CD14-positive monocyte (primary cell): ENCODE measurements at regions not wholly inside any gene's neighbourhood (a gene's known extent, or its start where the extent isn't known, plus 50 kb on each side); places are given as distances from the start of the nearest gene placed in this dataset.

Source experiments
- DNase-seq, 3 donors: peaks; one replicate each; pipeline ENCODE4 v3.0.0-alpha.2; 2011 to 2022
- H2AFZ ChIP-seq: 2 replicates; pipeline ENCODE4 v1.6.0; 2012; ENCODE audit warnings: mild to moderate bottlenecking, low read depth, low read length, inconsistent platforms; ENCODE audit not compliant: insufficient read depth, poor library complexity, severe bottlenecking
- H3K27ac ChIP-seq, 2 donors: 1 replicate in 1 of 2; 2 replicates in 1 of 2; pipeline ENCODE4 v1.5.1; 2012 to 2013; ENCODE audit warnings: low read length in 2 of 2, control low read depth in 1 of 2, inconsistent platforms in 1 of 2, low read depth in 1 of 2, mild to moderate bottlenecking in 1 of 2
- H3K27me3 ChIP-seq, 2 donors: one replicate each; pipeline versions ENCODE4 v1.6.0 to v1.6.1; 2011 to 2013; ENCODE audit warnings: low read length in 2 of 2; ENCODE audit not compliant: control insufficient read depth in 2 of 2, insufficient read depth in 2 of 2
- H3K36me3 ChIP-seq, 2 donors: replicated peaks in 1 of 2; 1 replicate in 1 of 2; 2 replicates in 1 of 2; pipeline versions ENCODE4 v1.5.1 to v1.6.1; 2012 to 2013; ENCODE audit warnings: low read length in 2 of 2, control low read depth in 1 of 2, inconsistent platforms in 1 of 2, mild to moderate bottlenecking in 1 of 2; ENCODE audit not compliant: insufficient read depth in 2 of 2, control insufficient read depth in 1 of 2
- H3K4me1 ChIP-seq, 2 donors: 1 replicate in 1 of 2; 2 replicates in 1 of 2; pipeline versions ENCODE4 v1.5.1 to v1.6.1; 2012 to 2013; ENCODE audit warnings: low read length in 2 of 2, control low read depth in 1 of 2, inconsistent platforms in 1 of 2, mild to moderate bottlenecking in 1 of 2, moderate library complexity in 1 of 2; ENCODE audit not compliant: insufficient read depth in 2 of 2, control insufficient read depth in 1 of 2
- H3K4me2 ChIP-seq: replicated peaks from 2 replicates; pipeline ENCODE3; 2012; ENCODE audit warnings: low read length, moderate library complexity, mild to moderate bottlenecking; ENCODE audit not compliant: poor library complexity, severe bottlenecking; ENCODE audit errors: extremely low read depth
- H3K4me3 ChIP-seq, 3 experiments: fragments of 200-600 bp in 1 of 3; sonication (generic) in 1 of 3; replicated peaks in 1 of 3; 1 replicate in 2 of 3; 2 replicates in 1 of 3; pipeline ENCODE4 v1.5.1; 2011 to 2013; ENCODE audit warnings: low read length in 3 of 3, mild to moderate bottlenecking in 3 of 3, control low read depth in 2 of 3, low read depth in 2 of 3, inconsistent platforms in 1 of 3, moderate library complexity in 1 of 3
- H3K79me2 ChIP-seq: 2 replicates; pipeline ENCODE4 v1.6.0; 2012; ENCODE audit warnings: mild to moderate bottlenecking, control low read depth, inconsistent platforms, low read length, moderate library complexity; ENCODE audit not compliant: insufficient read depth
- H3K9ac ChIP-seq: 2 replicates; pipeline ENCODE4 v1.6.0; 2017; ENCODE audit warnings: low read length, mild to moderate bottlenecking; ENCODE audit not compliant: insufficient read depth, poor library complexity, severe bottlenecking
- H3K9me3 ChIP-seq, 2 donors: replicated peaks in 1 of 2; 1 replicate in 1 of 2; 2 replicates in 1 of 2; pipeline versions ENCODE4 v1.5.1 to v1.6.1; 2012 to 2013; ENCODE audit warnings: low read length in 2 of 2, control low read depth in 1 of 2; ENCODE audit not compliant: control insufficient read depth in 1 of 2, insufficient read depth in 1 of 2
- H4K20me1 ChIP-seq: 2 replicates; pipeline ENCODE4 v1.6.0; 2012; ENCODE audit warnings: mild to moderate bottlenecking, low read length, control low read depth, moderate library complexity; ENCODE audit not compliant: insufficient read depth
- H3K27ac Mint-ChIP-seq, 7 donors: one replicate each; pipeline ENCODE4 v1.8.0; 2020; ENCODE audit warnings: mild to moderate bottlenecking in 7 of 7, mixed read lengths in 7 of 7, moderate library complexity in 6 of 7, inconsistent platforms in 2 of 7
- H3K27me3 Mint-ChIP-seq, 3 donors: one replicate each; pipeline ENCODE4 v1.8.0; 2021 to 2022; ENCODE audit warnings: low read depth in 3 of 3, mild to moderate bottlenecking in 3 of 3, mixed read lengths in 3 of 3, moderate library complexity in 3 of 3, inconsistent platforms in 1 of 3
- H3K36me3 Mint-ChIP-seq, 2 donors: one replicate each; pipeline ENCODE4 v1.8.0; 2020; ENCODE audit warnings: mixed read lengths in 2 of 2, inconsistent platforms in 1 of 2, mild to moderate bottlenecking in 1 of 2
- H3K4me1 Mint-ChIP-seq: one replicate; pipeline ENCODE4 v1.8.0; 2020; ENCODE audit warnings: mild to moderate bottlenecking, mixed read lengths
- H3K4me3 Mint-ChIP-seq, 2 donors: one replicate each; pipeline ENCODE4 v1.8.0; 2020; ENCODE audit warnings: mild to moderate bottlenecking in 2 of 2, mixed read lengths in 2 of 2, moderate library complexity in 1 of 2
- H3K9me3 Mint-ChIP-seq, 7 donors: one replicate each; pipeline ENCODE4 v1.8.0; 2020 to 2022; ENCODE audit warnings: mixed read lengths in 7 of 7, mild to moderate bottlenecking in 6 of 7, moderate library complexity in 6 of 7, inconsistent platforms in 2 of 7
- CTCF ChIP-seq: fragments of 200-600 bp; IDR thresholded peaks from one replicate; pipeline ENCODE4 v1.8.0; 2022; ENCODE audit warnings: antibody characterized with exemption, mild to moderate bottlenecking
- whole genome bisulfite sequencing: methylation state at CpG from one replicate; pipeline ENCODE4 v1.1.5; 2013; ENCODE audit warnings: missing lambda C conversion rate; ENCODE audit not compliant: insufficient coverage; 5-methylcytosine and 5-hydroxymethylcytosine counted together
- intact Hi-C, 2 donors: fragments of 100-400 bp; cut with micrococcal nuclease; formaldehyde crosslinking; loops; one replicate each; pipeline versions ENCODE4 v1.15.0 to v1.15.1; 2023

GRCh38 chr3:34365771-34366170 lies 567.3 kb downstream of the PDCD6IP start:
- H3K9me3 Mint-ChIP-seq = peaks cover 0 to 12% (median 3%) of the 10 kb centered on the region in 7 donors
- no peak for DNase-seq
- 100% methylated on average over 1 of the region's 2 CpGs for WGBS
- Histone ChIP-seq H3K9ac (no peak overlapping the region), H3K36me3 (no peaks in the 10 kb centered on the region), H3K4me3 (no peak overlapping the region), H4K20me1 (no peaks in the 10 kb centered on the region), H3K27me3 (no peaks in the 10 kb centered on the region), H3K79me2 (no peaks in the 10 kb centered on the region), H2AFZ (no peak overlapping the region), H3K9me3 (no peaks in the 10 kb centered on the region), H3K4me2 (no peak overlapping the region), H3K4me1 (peaks cover 27 to 30% of the 10 kb centered on the region in 2 donors), H3K27ac (no peak overlapping the region)
- no peak overlapping the region for H3K27ac Mint-ChIP-seq
- no peaks in the 10 kb centered on the region for H3K36me3 Mint-ChIP-seq
- H3K27me3 Mint-ChIP-seq = no peaks in the 10 kb centered on the region
- intact Hi-C loops = no loop called here
- peaks cover 39% of the 10 kb centered on the region for H3K4me1 Mint-ChIP-seq
- TF ChIP-seq CTCF = no peak
- no peak overlapping the region for H3K4me3 Mint-ChIP-seq

GRCh38 chr3:34367521-34367920 lies 569.1 kb downstream of the PDCD6IP start:
- no CpG with 5 or more reads among the region's 1 CpG for WGBS
- Mint-ChIP-seq H3K4me3 (no peak overlapping the region), H3K27me3 (no peaks in the 10 kb centered on the region), H3K9me3 (peaks cover 0 to 18% (median 9%) of the 10 kb centered on the region in 7 donors), H3K4me1 (peaks cover 21% of the 10 kb centered on the region), H3K27ac (no peak overlapping the region), H3K36me3 (no peaks in the 10 kb centered on the region)
- no peaks in the 10 kb centered on the region for H4K20me1 ChIP-seq
- peaks cover 9 to 14% of the 10 kb centered on the region in 2 donors for H3K4me1 ChIP-seq
- no peak overlapping the region for H3K4me2 ChIP-seq
- H3K9ac ChIP-seq = no peak overlapping the region
- no peak overlapping the region for H3K4me3 ChIP-seq
- no peaks in the 10 kb centered on the region for H3K27me3 ChIP-seq
- H3K27ac ChIP-seq = no peak overlapping the region
- no peak for DNase-seq
- TF ChIP-seq CTCF = no peak
- no peaks in the 10 kb centered on the region for H3K79me2 ChIP-seq
- intact Hi-C loops = no loop called here
- no peak overlapping the region for H2AFZ ChIP-seq
- no peaks in the 10 kb centered on the region for H3K9me3 ChIP-seq
- H3K36me3 ChIP-seq = no peaks in the 10 kb centered on the region
